HepG2 (cell line): ENCODE measurements at regions not wholly inside any gene's neighbourhood (a gene's known extent, or its start where the extent isn't known, plus 50 kb on each side); places are given as distances from the start of the nearest gene placed in this dataset.
A peak's percentile ranks its signal among the peaks of the same experiment; 100 is the strongest.

Experiments
- ATAC-seq: fragments of 200-7000 bp; cut with Tn5 transposase; 3 replicates; pipeline ENCODE4 v1.9.1; 2020; ENCODE audit warnings: mild to moderate bottlenecking, moderate library complexity
- BruUV-seq: library from RNA; stranded (reverse); fragments of 400-500 nt; replicated peaks from 2 replicates; lab custom pipeline; 2021; lab: Mats Ljungman, UMichigan
- CTCF ChIA-PET: fragments of 300-600 bp; formaldehyde crosslinking; extraction: SDS; loops from one replicate; lab custom pipeline; 2021; ENCODE audit warnings: low total read pairs, inconsistent platforms, low intra/inter-chr PET ratio; lab: Yijun Ruan, JAX
- POLR2A ChIA-PET: fragments of 350-600 bp; sonication (Branson Sonifier 250); formaldehyde crosslinking; loops from one replicate; lab custom pipeline; 2020; ENCODE audit warnings: antibody characterized with exemption, inconsistent platforms; lab: Yijun Ruan, JAX
- DNase-seq: peaks from one replicate; pipeline ENCODE4 v3.0.0-alpha.2; 2015; ENCODE audit warnings: low spot score
- FAIRE-seq: peaks from 3 replicates; lab custom pipeline; 2011; peaks lifted over from hg19 to GRCh38; lab: Jason Lieb, UNC
- H2AFZ ChIP-seq: one replicate; pipeline ENCODE4 v1.6.1; 2011; ENCODE audit warnings: low read length, inconsistent platforms
- H3K27ac ChIP-seq: fragments of 300-600 bp; 3 replicates; pipeline ENCODE4 v1.8.0; 2011; ENCODE audit warnings: mixed run types, mild to moderate bottlenecking, mixed read lengths, low read length, inconsistent platforms; ENCODE audit not compliant: insufficient read depth; ENCODE audit errors: extremely low read length
- H3K27me3 ChIP-seq, 2 experiments: fragments of 200-600 bp in 1 of 2; 2 replicates in 1 of 2; 3 replicates in 1 of 2; pipeline versions ENCODE4 v1.6.0 to v1.8.0; 2011; ENCODE audit warnings: low read length in 2 of 2, mild to moderate bottlenecking in 2 of 2, moderate library complexity in 2 of 2, inconsistent platforms in 1 of 2; ENCODE audit not compliant: insufficient read depth in 2 of 2, control insufficient read depth in 1 of 2
- H3K36me3 ChIP-seq, 2 experiments: fragments of 200-600 bp in 1 of 2; replicated peaks in 1 of 2; 2 replicates in 1 of 2; 3 replicates in 1 of 2; pipeline versions ENCODE4 v1.5.1 to v1.8.0; 2011; ENCODE audit warnings: low read length in 2 of 2, inconsistent platforms in 1 of 2; ENCODE audit not compliant: insufficient read depth in 2 of 2, control insufficient read depth in 1 of 2
- H3K4me1 ChIP-seq: 2 replicates; pipeline ENCODE4 v1.5.1; 2012; ENCODE audit warnings: low read length, inconsistent platforms; ENCODE audit not compliant: insufficient read depth
- H3K4me2 ChIP-seq: 2 replicates; pipeline ENCODE4 v1.6.0; 2011; ENCODE audit warnings: low read depth, low read length, inconsistent platforms
- H3K4me3 ChIP-seq, 3 experiments: fragments of 200-600 bp in 1 of 3; sonication (generic), shearing (Covaris generic) in 1 of 3; replicated peaks in 1 of 3; 2 replicates each; pipeline ENCODE4 v1.5.1; 2011 to 2016; ENCODE audit warnings: low read length in 3 of 3, inconsistent platforms in 2 of 3, low read depth in 2 of 3, mild to moderate bottlenecking in 2 of 3, control low read depth in 1 of 3, mixed read lengths in 1 of 3; ENCODE audit not compliant: insufficient read depth in 1 of 3
- H3K79me2 ChIP-seq: one replicate; pipeline ENCODE4 v1.6.1; 2011; ENCODE audit warnings: low read length, inconsistent platforms; ENCODE audit not compliant: insufficient read depth
- H3K9ac ChIP-seq: 2 replicates; pipeline ENCODE4 v1.6.0; 2011; ENCODE audit warnings: mild to moderate bottlenecking, low read depth, low read length, inconsistent platforms; ENCODE audit not compliant: insufficient read depth
- H3K9me3 ChIP-seq: 2 replicates; pipeline ENCODE4 v1.5.1; 2012; ENCODE audit warnings: mild to moderate bottlenecking, low read length
- H4K20me1 ChIP-seq: 2 replicates; pipeline ENCODE4 v1.6.0; 2011; ENCODE audit warnings: inconsistent platforms, mild to moderate bottlenecking, low read length, moderate library complexity; ENCODE audit not compliant: insufficient read depth
- HNRNPK ChIP-seq: fragments of 200-400 bp; formaldehyde crosslinking; IDR thresholded peaks from 2 replicates; pipeline ENCODE4 v1.6.1; 2018; ENCODE audit warnings: low read length, low read depth, moderate library complexity, mild to moderate bottlenecking; ENCODE audit not compliant: poor library complexity, severe bottlenecking
- NPAS2 ChIP-seq: sonication (generic); formaldehyde crosslinking; IDR thresholded peaks from 2 replicates; pipeline ENCODE4 v1.8.0; 2022; ENCODE audit warnings: mild to moderate bottlenecking, missing genetic modification reagents, borderline replicate concordance
- PLRG1 ChIP-seq: fragments of 450-650 bp; conservative IDR thresholded peaks from 2 replicates; pipeline ENCODE4 v1.6.1; 2016
- ZNF263 ChIP-seq: sonication (generic); formaldehyde crosslinking; IDR thresholded peaks from 2 replicates; pipeline ENCODE4 v1.4.0; 2020; ENCODE audit warnings: missing genetic modification reagents
- WGBS: methylation state at CpG from one replicate; pipeline ENCODE4 v1.1.6; 2017; ENCODE audit warnings: low lambda C conversion rate; 5-methylcytosine and 5-hydroxymethylcytosine counted together
- in situ Hi-C: cut with HindIII; loops from 2 replicates; pipeline ENCODE4 v1.10.0; 2017; ENCODE audit warnings: low pct_unique_long_range_greater_than_20kb; ENCODE audit not compliant: extremely low pct_ligation_motif_present
- intact Hi-C: fragments of 100-400 bp; cut with micrococcal nuclease; formaldehyde crosslinking; loops from one replicate; pipeline ENCODE4 v1.10.0; 2022; ENCODE audit not compliant: unreplicated experiment

GRCh38 chr7:70870349-70870748, 261.6 kb upstream of the GALNT17 start:
- Histone ChIP-seq H3K36me3 (no peaks in the 10 kb centered on the region), H3K79me2 (no peaks in the 10 kb centered on the region), H3K4me2 (no peak overlapping the region), H3K27me3 (no peaks in the 10 kb centered on the region), H2AFZ (no peak overlapping the region), H3K9me3 (no peaks in the 10 kb centered on the region), H3K27ac (no peak overlapping the region), H3K4me3 (no peak overlapping the region), H3K4me1 (no peaks in the 10 kb centered on the region), H4K20me1 (no peaks in the 10 kb centered on the region), H3K9ac (no peak overlapping the region)
- CTCF ChIA-PET = no interaction called here
- ATAC-seq = no peak
- 0% methylated on average over 5 of the region's 5 CpGs for WGBS
- POLR2A ChIA-PET = no interaction called here
- intact Hi-C loops = no loop called here
- no peak for FAIRE-seq
- BruUV-seq = no TSS peak
- in situ Hi-C loops = no loop called here
- no peak for DNase-seq
- no peak for TF ChIP-seq PLRG1
- peak; percentile 53; the same call in 1 of the 2 replicates for TF ChIP-seq ZNF263 (CRISPR knock-in tag)

- Histone ChIP-seq H3K4me1 (no peaks in the 10 kb centered on the region), H3K79me2 (no peaks in the 10 kb centered on the region), H3K9me3 (no peaks in the 10 kb centered on the region), H3K27ac (no peak overlapping the region), H4K20me1 (no peaks in the 10 kb centered on the region), H2AFZ (no peak overlapping the region), H3K4me3 (no peak overlapping the region), H3K27me3 (no peaks in the 10 kb centered on the region), H3K36me3 (no peaks in the 10 kb centered on the region), H3K4me2 (no peak overlapping the region), H3K9ac (no peak overlapping the region)
- WGBS = 7% methylated on average over 2 of the region's 2 CpGs
- ATAC-seq (no peak), DNase-seq (no peak), FAIRE-seq (no peak)
- intact Hi-C loops = no loop called here
- ChIA-PET POLR2A (no interaction called here), CTCF (no interaction called here)
- no TSS peak for BruUV-seq
- in situ Hi-C loops = no loop called here
- TF ChIP-seq HNRNPK (peak; percentile 93), NPAS2 (no peak)
Measured at GRCh38 chr7:70872188-70872587, 259.8 kb upstream of the GALNT17 start.
